Tibial nerve (tissue), 4 donors: ENCODE measurements at regions not wholly inside any gene's neighbourhood (a gene's known extent, or its start where the extent isn't known, plus 50 kb on each side); places are given as distances from the start of the nearest gene placed in this dataset.

ENCODE experiments used
- CTCF ChIP-seq, 5 experiments: fragments of 200-600 bp in 3 of 5; fragments of 450-650 bp in 2 of 5; sonication (generic) in 3 of 5; IDR thresholded peaks; one replicate each; pipeline ENCODE4 v1.5.1; 2016 to 2019; ENCODE audit warnings: antibody characterized with exemption in 5 of 5, mild to moderate bottlenecking in 3 of 5, moderate library complexity in 2 of 5
- EP300 ChIP-seq, 2 donors: sonication (generic); formaldehyde crosslinking; IDR thresholded peaks; one replicate each; pipeline ENCODE4 v1.6.1; 2017; ENCODE audit warnings: antibody characterized with exemption in 2 of 2, mild to moderate bottlenecking in 1 of 2
- POLR2A ChIP-seq, 2 donors: fragments of 450-650 bp; IDR thresholded peaks; one replicate each; pipeline ENCODE4 v1.6.1; 2017; ENCODE audit warnings: antibody characterized with exemption in 2 of 2, mild to moderate bottlenecking in 2 of 2, moderate library complexity in 2 of 2

- TF ChIP-seq CTCF (IDR thresholded peaks at IDR 0.05): no peak
- TF ChIP-seq EP300 (IDR thresholded peaks at IDR 0.05): no peak
- TF ChIP-seq POLR2A (IDR thresholded peaks at IDR 0.05): no peak
These were observed 168.6 kb downstream of the SOX2 start for GRCh38 chr3:181880331-181880730.
